ENCODE measurements at regions not wholly inside any gene's neighbourhood (a gene's known extent, or its start where the extent isn't known, plus 50 kb on each side); places are given as distances from the start of the nearest gene placed in this dataset.

DNA sequence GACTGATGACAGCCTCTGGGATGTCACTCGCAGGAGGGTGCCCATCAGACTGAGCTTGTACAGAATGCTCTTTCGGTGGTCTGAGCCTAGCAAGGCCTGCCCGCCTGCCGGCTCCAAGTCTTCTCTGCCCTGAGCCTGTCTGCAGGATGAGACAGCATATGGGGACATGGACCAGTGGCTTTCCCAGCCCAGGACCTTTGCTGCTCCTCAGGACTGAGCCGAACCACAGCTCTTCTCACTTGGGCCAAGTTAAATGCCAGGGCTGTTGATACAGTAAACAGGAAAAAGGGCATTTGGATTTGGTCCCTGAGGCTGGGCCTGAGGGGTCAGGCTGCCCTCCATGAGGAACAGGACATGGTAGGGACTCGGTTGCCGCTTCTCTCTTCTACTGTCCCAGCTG is 64.3 kb upstream of the EPS8L3 start:
- Histone ChIP-seq H3K4me3 (ENCODE audit: low read depth, low read length) (no peak overlapping the region), H3K36me3 (ENCODE audit: control insufficient read depth, insufficient read depth, low read length) (no peaks in the 10 kb centered on the region), H3K27me3 (ENCODE audit: control insufficient read depth, insufficient read depth, low read length) (no peaks in the 10 kb centered on the region)
- TF ChIP-seq CTCF (IDR thresholded peaks at IDR 0.05; ENCODE audit: insufficient read depth, low read length, severe bottlenecking) = no peak
- FAIRE-seq (no peak), DNase-seq (ENCODE audit: low read depth) (no peak)

GRCh38 chr1:109827466-109827865 is 63.7 kb upstream of the EPS8L3 start:
- H3K36me3 ChIP-seq (ENCODE audit: control insufficient read depth, insufficient read depth, low read length) = no peaks in the 10 kb centered on the region
- no peak overlapping the region for H3K4me3 ChIP-seq (ENCODE audit: low read depth, low read length)
- DNase-seq (ENCODE audit: low read depth) = peak; percentile 28
- TF ChIP-seq CTCF (IDR thresholded peaks at IDR 0.05; ENCODE audit: insufficient read depth, low read length, severe bottlenecking) = no peak
- FAIRE-seq = no peak
- H3K27me3 ChIP-seq (ENCODE audit: control insufficient read depth, insufficient read depth, low read length) = no peaks in the 10 kb centered on the region

GRCh38 chr1:109826930-109827349 is 63.2 kb upstream of the EPS8L3 start:
- no peak for TF ChIP-seq CTCF (IDR thresholded peaks at IDR 0.05; ENCODE audit: insufficient read depth, low read length, severe bottlenecking)

DNA sequence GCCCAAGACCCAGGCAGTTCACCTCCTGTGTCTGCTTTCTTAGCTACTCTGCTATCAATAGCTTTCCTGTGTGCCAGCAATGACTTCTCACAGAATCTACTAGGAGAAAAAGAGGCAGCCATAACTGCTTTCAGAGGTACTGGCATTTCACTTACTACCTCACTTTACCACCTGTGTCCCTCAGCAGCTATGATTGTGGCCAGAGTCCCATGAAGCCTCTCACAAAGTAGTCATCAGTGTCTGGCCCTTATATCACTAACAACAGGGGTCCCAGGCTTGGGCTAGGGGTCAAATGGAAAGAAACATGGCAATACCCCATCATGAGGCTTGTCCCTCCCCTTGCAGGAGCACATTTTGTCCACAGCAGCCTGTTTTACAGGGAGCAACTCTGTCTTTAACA is 62.7 kb upstream of the EPS8L3 start:
- Histone ChIP-seq H3K36me3 (ENCODE audit: control insufficient read depth, insufficient read depth, low read length) (no peaks in the 10 kb centered on the region), H3K4me3 (ENCODE audit: low read depth, low read length) (no peak overlapping the region), H3K27me3 (ENCODE audit: control insufficient read depth, insufficient read depth, low read length) (no peaks in the 10 kb centered on the region)
- no peak for TF ChIP-seq CTCF (IDR thresholded peaks at IDR 0.05; ENCODE audit: insufficient read depth, low read length, severe bottlenecking)
- DNase-seq (ENCODE audit: low read depth) (no peak), FAIRE-seq (no peak)

More at GRCh38 chr1:109826930-109827349, 63.2 kb upstream of the EPS8L3 start:
- H3K36me3 ChIP-seq (ENCODE audit: control insufficient read depth, insufficient read depth, low read length) = no peaks in the 10 kb centered on the region
- no peak for FAIRE-seq
- DNase-seq (ENCODE audit: low read depth) = no peak
- no peak overlapping the region for H3K4me3 ChIP-seq (ENCODE audit: low read depth, low read length)
- H3K27me3 ChIP-seq (ENCODE audit: control insufficient read depth, insufficient read depth, low read length) = no peaks in the 10 kb centered on the region

DNA sequence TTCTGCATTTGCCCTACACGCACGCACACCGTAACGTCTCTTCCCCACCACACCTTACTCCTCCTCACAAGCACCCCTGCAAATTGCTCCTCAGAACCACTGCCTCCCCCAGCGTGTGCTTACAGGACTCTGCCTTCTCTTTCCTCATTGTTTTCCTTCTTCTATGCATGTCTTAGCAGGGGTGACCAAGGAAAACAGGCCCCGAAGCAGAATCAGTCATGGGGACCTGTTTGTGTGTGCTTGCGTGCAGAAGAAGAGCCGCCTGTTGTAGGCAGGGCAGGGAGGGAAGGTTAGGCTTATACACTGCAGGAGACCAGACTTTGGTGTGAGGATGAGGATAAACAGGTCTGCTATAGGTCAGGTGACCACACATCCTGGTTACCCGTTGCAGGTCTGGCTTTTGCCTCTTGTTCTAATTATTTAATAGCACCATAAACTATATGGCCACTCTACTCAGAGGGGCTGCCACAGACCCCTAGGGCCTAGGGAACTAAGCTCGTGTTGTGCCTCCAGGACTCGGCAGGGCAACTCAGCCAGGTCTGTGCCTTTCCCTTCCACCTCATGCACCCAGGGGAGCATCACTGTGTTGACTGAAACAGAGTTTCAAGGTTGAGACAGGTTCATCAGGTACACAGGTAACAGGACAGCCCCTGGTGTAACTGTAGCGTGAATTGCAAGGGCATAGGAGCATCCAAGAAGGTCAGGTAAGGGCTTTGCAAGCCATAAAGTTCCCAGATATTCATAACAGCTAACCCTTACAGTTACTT is 60.8 kb upstream of the EPS8L3 start:
- no peak for TF ChIP-seq CTCF (IDR thresholded peaks at IDR 0.05; ENCODE audit: insufficient read depth, low read length, severe bottlenecking)
- Histone ChIP-seq H3K27me3 (ENCODE audit: control insufficient read depth, insufficient read depth, low read length) (no peaks in the 10 kb centered on the region), H3K36me3 (ENCODE audit: control insufficient read depth, insufficient read depth, low read length) (no peaks in the 10 kb centered on the region), H3K4me3 (ENCODE audit: low read depth, low read length) (no peak overlapping the region)
- DNase-seq (ENCODE audit: low read depth) (peak; percentile 52), FAIRE-seq (no peak)
